ENCODE measurements at regions not wholly inside any gene's neighbourhood (a gene's known extent, or its start where the extent isn't known, plus 50 kb on each side); places are given as distances from the start of the nearest gene placed in this dataset.

- H3K36me3 ChIP-seq (ENCODE audit: low read depth) = no peaks in the 10 kb centered on the region
- no peak overlapping the region for H3K4me3 ChIP-seq
- H3K9me3 ChIP-seq = no peaks in the 10 kb centered on the region
- intact Hi-C loops (cut with DNase I, micrococcal nuclease) = no loop called here
- TF ChIP-seq CTCF (IDR thresholded peaks at IDR 0.05) = no peak
- no peaks in the 10 kb centered on the region for H3K4me1 ChIP-seq (ENCODE audit: low read depth)
- ATAC-seq (no peak), DNase-seq (no peak)
Measured at GRCh38 chr9:89886281-89886700, 281.5 kb downstream of the GADD45G start.

GRCh38 chr9:89887286-89887685 is 282.5 kb downstream of the GADD45G start:
- ATAC-seq (no peak), DNase-seq (no peak)
- intact Hi-C loops (cut with DNase I, micrococcal nuclease) = no loop called here
- H3K4me1 ChIP-seq (ENCODE audit: low read depth) = peaks cover 2% of the 10 kb centered on the region
- no peaks in the 10 kb centered on the region for H3K36me3 ChIP-seq (ENCODE audit: low read depth)
- H3K4me3 ChIP-seq = no peak overlapping the region
- H3K9me3 ChIP-seq = no peaks in the 10 kb centered on the region
- TF ChIP-seq CTCF (IDR thresholded peaks at IDR 0.05) = no peak

DNA sequence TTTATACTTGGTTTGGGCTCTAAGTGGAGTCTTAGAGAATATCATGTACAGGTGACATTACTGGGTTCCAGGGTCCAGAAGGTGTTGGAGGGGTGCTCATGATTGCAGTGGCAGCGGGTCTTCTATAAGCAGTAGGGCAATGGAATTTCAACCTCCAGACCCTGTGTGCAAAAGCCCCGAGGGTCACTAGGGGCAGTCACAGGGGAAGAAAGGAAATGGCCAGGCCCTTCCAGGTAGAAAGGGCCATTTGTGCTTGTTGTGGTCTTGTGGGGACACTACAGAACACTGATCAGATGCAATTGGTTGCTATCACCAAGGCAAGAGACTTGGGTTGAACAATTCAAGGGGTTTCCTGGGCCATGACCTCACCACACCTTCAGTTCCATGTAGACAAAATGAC is 283.4 kb downstream of the GADD45G start:
- H3K9me3 ChIP-seq = no peaks in the 10 kb centered on the region
- ATAC-seq (no peak), DNase-seq (no peak)
- no peak for TF ChIP-seq CTCF (IDR thresholded peaks at IDR 0.05)
- no peak overlapping the region for H3K4me3 ChIP-seq
- intact Hi-C loops (cut with DNase I, micrococcal nuclease) = no loop called here
- H3K36me3 ChIP-seq (ENCODE audit: low read depth) = no peaks in the 10 kb centered on the region
- H3K4me1 ChIP-seq (ENCODE audit: low read depth) = peaks cover 2% of the 10 kb centered on the region

DNA sequence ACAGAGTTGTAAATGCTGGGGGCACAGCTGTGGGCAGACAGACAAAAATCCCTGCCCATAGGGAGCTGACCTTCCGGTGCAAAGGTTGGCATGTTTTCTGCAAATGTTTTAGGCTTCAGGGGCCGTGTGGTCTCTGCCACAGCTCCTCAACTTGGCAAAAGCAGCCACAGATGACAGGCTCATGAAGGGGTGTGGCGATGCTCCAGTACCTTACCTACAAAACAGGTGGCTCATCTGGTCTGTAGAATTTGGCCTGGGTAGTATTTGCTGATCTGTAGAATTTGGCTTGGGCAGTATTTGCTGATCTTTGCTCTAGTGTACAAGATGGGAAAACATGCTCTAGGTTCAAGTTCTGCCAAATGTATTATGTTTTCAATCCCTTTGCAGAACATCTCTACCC is 283.9 kb downstream of the GADD45G start:
- no peak for TF ChIP-seq CTCF (IDR thresholded peaks at IDR 0.05)
- Histone ChIP-seq H3K36me3 (ENCODE audit: low read depth) (no peaks in the 10 kb centered on the region), H3K4me3 (no peak overlapping the region), H3K9me3 (no peaks in the 10 kb centered on the region), H3K4me1 (ENCODE audit: low read depth) (peaks cover 2% of the 10 kb centered on the region)
- intact Hi-C loops (cut with DNase I, micrococcal nuclease) = no loop called here
- ATAC-seq (no peak), DNase-seq (no peak)

GRCh38 chr9:89889865-89890264 is 285.1 kb downstream of the GADD45G start:
- peaks cover 2% of the 10 kb centered on the region for H3K4me1 ChIP-seq (ENCODE audit: low read depth)
- DNase-seq = no peak
- no peaks in the 10 kb centered on the region for H3K36me3 ChIP-seq (ENCODE audit: low read depth)
- intact Hi-C loops (cut with DNase I, micrococcal nuclease) = no loop called here
- H3K9me3 ChIP-seq = no peaks in the 10 kb centered on the region
- ATAC-seq = no peak
- no peak overlapping the region for H3K4me3 ChIP-seq
- TF ChIP-seq CTCF (IDR thresholded peaks at IDR 0.05) = no peak

GRCh38 chr9:89890326-89890980 is 285.6 kb downstream of the GADD45G start:
- Histone ChIP-seq H3K36me3 (ENCODE audit: low read depth) (no peaks in the 10 kb centered on the region), H3K4me1 (ENCODE audit: low read depth) (peaks cover 2% of the 10 kb centered on the region), H3K9me3 (no peaks in the 10 kb centered on the region), H3K4me3 (no peak overlapping the region)
- intact Hi-C loops (cut with DNase I, micrococcal nuclease) = no loop called here
- no peak for ATAC-seq
- no peak for DNase-seq
- no peak for TF ChIP-seq CTCF (IDR thresholded peaks at IDR 0.05)
